HepG2 (cell line): ENCODE measurements at regions not wholly inside any gene's neighbourhood (a gene's known extent, or its start where the extent isn't known, plus 50 kb on each side); places are given as distances from the start of the nearest gene placed in this dataset.
A peak's percentile ranks its signal among the peaks of the same experiment; 100 is the strongest.

Source experiments
- ATAC-seq: fragments of 200-7000 bp; cut with Tn5 transposase; 3 replicates; pipeline ENCODE4 v1.9.1; 2020; ENCODE audit warnings: mild to moderate bottlenecking, moderate library complexity
- BruUV-seq: library from RNA; stranded (reverse); fragments of 400-500 nt; replicated peaks from 2 replicates; lab custom pipeline; 2021; lab: Mats Ljungman, UMichigan
- CTCF ChIA-PET: fragments of 300-600 bp; formaldehyde crosslinking; extraction: SDS; loops from one replicate; lab custom pipeline; 2021; ENCODE audit warnings: low total read pairs, inconsistent platforms, low intra/inter-chr PET ratio; lab: Yijun Ruan, JAX
- POLR2A ChIA-PET: fragments of 350-600 bp; sonication (Branson Sonifier 250); formaldehyde crosslinking; loops from one replicate; lab custom pipeline; 2020; ENCODE audit warnings: antibody characterized with exemption, inconsistent platforms; lab: Yijun Ruan, JAX
- DNase-seq: peaks from one replicate; pipeline ENCODE4 v3.0.0-alpha.2; 2015; ENCODE audit warnings: low spot score
- FAIRE-seq: peaks from 3 replicates; lab custom pipeline; 2011; peaks lifted over from hg19 to GRCh38; lab: Jason Lieb, UNC
- H2AFZ ChIP-seq: one replicate; pipeline ENCODE4 v1.6.1; 2011; ENCODE audit warnings: low read length, inconsistent platforms
- H3K27ac ChIP-seq: fragments of 300-600 bp; 3 replicates; pipeline ENCODE4 v1.8.0; 2011; ENCODE audit warnings: mixed run types, mild to moderate bottlenecking, mixed read lengths, low read length, inconsistent platforms; ENCODE audit not compliant: insufficient read depth; ENCODE audit errors: extremely low read length
- H3K27me3 ChIP-seq, 2 experiments: fragments of 200-600 bp in 1 of 2; 2 replicates in 1 of 2; 3 replicates in 1 of 2; pipeline versions ENCODE4 v1.6.0 to v1.8.0; 2011; ENCODE audit warnings: low read length in 2 of 2, mild to moderate bottlenecking in 2 of 2, moderate library complexity in 2 of 2, inconsistent platforms in 1 of 2; ENCODE audit not compliant: insufficient read depth in 2 of 2, control insufficient read depth in 1 of 2
- H3K36me3 ChIP-seq, 2 experiments: fragments of 200-600 bp in 1 of 2; replicated peaks in 1 of 2; 2 replicates in 1 of 2; 3 replicates in 1 of 2; pipeline versions ENCODE4 v1.5.1 to v1.8.0; 2011; ENCODE audit warnings: low read length in 2 of 2, inconsistent platforms in 1 of 2; ENCODE audit not compliant: insufficient read depth in 2 of 2, control insufficient read depth in 1 of 2
- H3K4me1 ChIP-seq: 2 replicates; pipeline ENCODE4 v1.5.1; 2012; ENCODE audit warnings: low read length, inconsistent platforms; ENCODE audit not compliant: insufficient read depth
- H3K4me2 ChIP-seq: 2 replicates; pipeline ENCODE4 v1.6.0; 2011; ENCODE audit warnings: low read depth, low read length, inconsistent platforms
- H3K4me3 ChIP-seq, 3 experiments: fragments of 200-600 bp in 1 of 3; sonication (generic), shearing (Covaris generic) in 1 of 3; replicated peaks in 1 of 3; 2 replicates each; pipeline ENCODE4 v1.5.1; 2011 to 2016; ENCODE audit warnings: low read length in 3 of 3, inconsistent platforms in 2 of 3, low read depth in 2 of 3, mild to moderate bottlenecking in 2 of 3, control low read depth in 1 of 3, mixed read lengths in 1 of 3; ENCODE audit not compliant: insufficient read depth in 1 of 3
- H3K79me2 ChIP-seq: one replicate; pipeline ENCODE4 v1.6.1; 2011; ENCODE audit warnings: low read length, inconsistent platforms; ENCODE audit not compliant: insufficient read depth
- H3K9ac ChIP-seq: 2 replicates; pipeline ENCODE4 v1.6.0; 2011; ENCODE audit warnings: mild to moderate bottlenecking, low read depth, low read length, inconsistent platforms; ENCODE audit not compliant: insufficient read depth
- H3K9me3 ChIP-seq: 2 replicates; pipeline ENCODE4 v1.5.1; 2012; ENCODE audit warnings: mild to moderate bottlenecking, low read length
- H4K20me1 ChIP-seq: 2 replicates; pipeline ENCODE4 v1.6.0; 2011; ENCODE audit warnings: inconsistent platforms, mild to moderate bottlenecking, low read length, moderate library complexity; ENCODE audit not compliant: insufficient read depth
- ARHGAP35 ChIP-seq: sonication (generic); formaldehyde crosslinking; IDR thresholded peaks from 2 replicates; pipeline ENCODE4 v1.9.0; 2022; ENCODE audit warnings: mild to moderate bottlenecking, inconsistent platforms, moderate library complexity, missing genetic modification reagents, borderline replicate concordance
- NFKBIZ ChIP-seq: IDR thresholded peaks from 2 replicates; pipeline ENCODE4 v1.6.1; 2018; ENCODE audit warnings: missing genetic modification reagents, missing compliant biosample characterization
- WGBS: methylation state at CpG from one replicate; pipeline ENCODE4 v1.1.6; 2017; ENCODE audit warnings: low lambda C conversion rate; 5-methylcytosine and 5-hydroxymethylcytosine counted together
- in situ Hi-C: cut with HindIII; loops from 2 replicates; pipeline ENCODE4 v1.10.0; 2017; ENCODE audit warnings: low pct_unique_long_range_greater_than_20kb; ENCODE audit not compliant: extremely low pct_ligation_motif_present
- intact Hi-C: fragments of 100-400 bp; cut with micrococcal nuclease; formaldehyde crosslinking; loops from one replicate; pipeline ENCODE4 v1.10.0; 2022; ENCODE audit not compliant: unreplicated experiment
- TF ChIP-seq, protein P1 (sequence below): fragments of 450-650 bp; IDR thresholded peaks from 2 replicates; pipeline ENCODE4 v1.6.1; 2016
- TF ChIP-seq, protein P2 (sequence below): sonication (generic); formaldehyde crosslinking; IDR thresholded peaks from 2 replicates; pipeline ENCODE4 v1.5.0; 2020; ENCODE audit warnings: mild to moderate bottlenecking, missing genetic modification reagents

DNA sequence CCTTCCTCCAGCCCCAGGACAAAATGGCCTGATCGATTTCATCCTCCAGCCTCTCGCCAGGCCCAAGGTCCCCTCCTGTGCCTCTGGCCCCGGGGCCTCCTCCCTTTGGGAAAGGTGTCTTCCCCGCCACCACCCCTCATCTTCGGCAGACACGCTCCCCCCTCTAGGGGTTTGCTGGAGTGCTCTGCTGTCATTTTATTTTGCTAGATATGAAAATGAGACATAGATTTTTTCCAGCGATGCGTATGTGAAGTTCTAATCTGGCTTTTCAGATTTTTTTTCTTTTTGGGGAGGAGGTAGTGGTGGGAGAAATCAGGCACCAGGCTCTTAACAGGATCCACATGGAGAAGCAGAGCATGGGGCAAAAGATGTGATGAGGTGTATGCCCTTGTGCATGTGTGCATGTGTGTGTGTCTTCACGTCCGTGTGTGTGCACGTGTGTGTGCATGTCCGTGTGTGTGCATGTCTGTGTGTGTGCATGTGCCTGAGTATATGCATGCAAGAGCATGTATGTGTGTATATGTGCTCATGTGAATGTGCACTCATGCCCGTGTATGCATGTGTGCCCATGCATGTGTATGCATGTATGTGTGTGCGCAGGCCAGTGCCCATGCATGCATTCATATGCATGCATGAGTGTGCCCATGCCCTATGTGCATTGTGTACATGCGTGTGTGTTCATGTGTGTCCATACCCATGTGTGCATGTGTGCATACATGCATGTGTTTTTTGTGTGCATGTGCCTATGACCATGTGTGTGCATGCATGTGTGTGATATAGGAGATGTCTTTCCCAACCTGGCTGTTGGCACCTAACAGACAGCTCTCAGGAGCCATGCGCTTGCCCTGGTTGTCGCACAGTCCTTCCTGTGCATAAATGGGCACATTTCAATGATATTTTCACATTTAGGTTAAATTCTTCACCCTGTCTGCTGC is 203.0 kb downstream of the RBM19 start:
- Histone ChIP-seq H2AFZ (no peak overlapping the region), H3K27ac (no peak overlapping the region), H4K20me1 (no peaks in the 10 kb centered on the region), H3K4me3 (no peak overlapping the region), H3K36me3 (no peaks in the 10 kb centered on the region; a peak in 2 of 5 replicates), H3K4me1 (peaks cover 69% of the 10 kb centered on the region), H3K4me2 (no peak overlapping the region), H3K79me2 (no peaks in the 10 kb centered on the region), H3K9ac (no peak overlapping the region), H3K27me3 (no peaks in the 10 kb centered on the region), H3K9me3 (no peaks in the 10 kb centered on the region)
- ChIA-PET POLR2A (no interaction called here), CTCF (no interaction called here)
- DNase-seq = no peak
- no peak for ATAC-seq
- TF ChIP-seq, protein P1, sequence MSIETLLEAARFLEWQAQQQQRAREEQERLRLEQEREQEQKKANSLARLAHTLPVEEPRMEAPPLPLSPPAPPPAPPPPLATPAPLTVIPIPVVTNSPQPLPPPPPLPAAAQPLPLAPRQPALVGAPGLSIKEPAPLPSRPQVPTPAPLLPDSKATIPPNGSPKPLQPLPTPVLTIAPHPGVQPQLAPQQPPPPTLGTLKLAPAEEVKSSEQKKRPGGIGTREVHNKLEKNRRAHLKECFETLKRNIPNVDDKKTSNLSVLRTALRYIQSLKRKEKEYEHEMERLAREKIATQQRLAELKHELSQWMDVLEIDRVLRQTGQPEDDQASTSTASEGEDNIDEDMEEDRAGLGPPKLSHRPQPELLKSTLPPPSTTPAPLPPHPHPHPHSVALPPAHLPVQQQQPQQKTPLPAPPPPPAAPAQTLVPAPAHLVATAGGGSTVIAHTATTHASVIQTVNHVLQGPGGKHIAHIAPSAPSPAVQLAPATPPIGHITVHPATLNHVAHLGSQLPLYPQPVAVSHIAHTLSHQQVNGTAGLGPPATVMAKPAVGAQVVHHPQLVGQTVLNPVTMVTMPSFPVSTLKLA = peak; percentile 98
- no peak for TF ChIP-seq NFKBIZ (CRISPR knock-in tag)
- TF ChIP-seq, protein P2, sequence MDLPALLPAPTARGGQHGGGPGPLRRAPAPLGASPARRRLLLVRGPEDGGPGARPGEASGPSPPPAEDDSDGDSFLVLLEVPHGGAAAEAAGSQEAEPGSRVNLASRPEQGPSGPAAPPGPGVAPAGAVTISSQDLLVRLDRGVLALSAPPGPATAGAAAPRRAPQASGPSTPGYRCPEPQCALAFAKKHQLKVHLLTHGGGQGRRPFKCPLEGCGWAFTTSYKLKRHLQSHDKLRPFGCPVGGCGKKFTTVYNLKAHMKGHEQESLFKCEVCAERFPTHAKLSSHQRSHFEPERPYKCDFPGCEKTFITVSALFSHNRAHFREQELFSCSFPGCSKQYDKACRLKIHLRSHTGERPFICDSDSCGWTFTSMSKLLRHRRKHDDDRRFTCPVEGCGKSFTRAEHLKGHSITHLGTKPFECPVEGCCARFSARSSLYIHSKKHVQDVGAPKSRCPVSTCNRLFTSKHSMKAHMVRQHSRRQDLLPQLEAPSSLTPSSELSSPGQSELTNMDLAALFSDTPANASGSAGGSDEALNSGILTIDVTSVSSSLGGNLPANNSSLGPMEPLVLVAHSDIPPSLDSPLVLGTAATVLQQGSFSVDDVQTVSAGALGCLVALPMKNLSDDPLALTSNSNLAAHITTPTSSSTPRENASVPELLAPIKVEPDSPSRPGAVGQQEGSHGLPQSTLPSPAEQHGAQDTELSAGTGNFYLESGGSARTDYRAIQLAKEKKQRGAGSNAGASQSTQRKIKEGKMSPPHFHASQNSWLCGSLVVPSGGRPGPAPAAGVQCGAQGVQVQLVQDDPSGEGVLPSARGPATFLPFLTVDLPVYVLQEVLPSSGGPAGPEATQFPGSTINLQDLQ (CRISPR knock-in tag) = no peak
- no peak for TF ChIP-seq ARHGAP35 (CRISPR knock-in tag)
- WGBS = 83% methylated on average over 14 of the region's 17 CpGs
- in situ Hi-C loops = no loop called here
- BruUV-seq = no TSS peak
- intact Hi-C loops = no loop called here
- no peak for FAIRE-seq
